ENCODE measurements at regions not wholly inside any gene's neighbourhood (a gene's known extent, or its start where the extent isn't known, plus 50 kb on each side); places are given as distances from the start of the nearest gene placed in this dataset.

GRCh38 chr11:15817001-15817400, 539.3 kb downstream of the SOX6 start:
- no peak for TF ChIP-seq POLR2A (IDR thresholded peaks at IDR 0.05)
- no peak for TF ChIP-seq CTCF (IDR thresholded peaks at IDR 0.05)
